H1 (cell line): ENCODE measurements at regions not wholly inside any gene's neighbourhood (a gene's known extent, or its start where the extent isn't known, plus 50 kb on each side); places are given as distances from the start of the nearest gene placed in this dataset.
"Not testable (repeated sequence)": the region's sequence is repeated elsewhere in the genome, so short reads cannot be mapped to it uniquely, and the experiment has no call there.

ENCODE experiments used
- CTCF ChIA-PET: fragments of 300-600 bp; sonication (Branson Sonifier 250); formaldehyde crosslinking; loops from one replicate; lab custom pipeline; 2021; ENCODE audit not compliant: partially characterized antibody; lab: Charles Lee
- POLR2A ChIA-PET: fragments of 300-600 bp; sonication (Branson Sonifier 250); formaldehyde crosslinking; loops from one replicate; lab custom pipeline; 2021; ENCODE audit warnings: inconsistent platforms; ENCODE audit not compliant: partially characterized antibody; lab: Charles Lee
- DNase-seq, 2 experiments: peaks; one replicate each; pipeline versions ENCODE4 v3.0.0 to v3.0.0-alpha.2; 2010 to 2022; ENCODE audit warnings: low spot score in 2 of 2, low read depth in 1 of 2, mixed read lengths in 1 of 2
- FAIRE-seq: peaks from 2 replicates; lab custom pipeline; 2011; peaks lifted over from hg19 to GRCh38; lab: Jason Lieb, UNC
- H2AFZ ChIP-seq: 2 replicates; pipeline ENCODE4 v1.8.1; 2012; ENCODE audit warnings: low read length, inconsistent platforms
- H2AK5ac ChIP-seq: 2 replicates; pipeline ENCODE4 v1.6.1; 2013; ENCODE audit warnings: low read depth, low read length
- H2BK120ac ChIP-seq: replicated peaks from 2 replicates; pipeline ENCODE3; 2013; ENCODE audit warnings: low read depth, low read length, inconsistent platforms
- H2BK12ac ChIP-seq: 2 replicates; pipeline ENCODE4 v1.6.1; 2013; ENCODE audit warnings: low read depth, low read length
- H2BK15ac ChIP-seq: 2 replicates; pipeline ENCODE4 v1.6.1; 2013; ENCODE audit warnings: low read length
- H2BK20ac ChIP-seq: 2 replicates; pipeline ENCODE4 v1.6.1; 2013; ENCODE audit warnings: low read length
- H2BK5ac ChIP-seq: 2 replicates; pipeline ENCODE4 v1.6.1; 2013; ENCODE audit warnings: low read depth, low read length
- H3K14ac ChIP-seq: 2 replicates; pipeline ENCODE4 v1.6.1; 2013; ENCODE audit warnings: inconsistent platforms; ENCODE audit not compliant: insufficient read length
- H3K18ac ChIP-seq: 2 replicates; pipeline ENCODE4 v1.6.1; 2013; ENCODE audit warnings: low read length; ENCODE audit errors: extremely low read depth
- H3K23ac ChIP-seq: 2 replicates; pipeline ENCODE4 v1.6.1; 2013; ENCODE audit warnings: inconsistent platforms; ENCODE audit not compliant: insufficient read length
- H3K23me2 ChIP-seq: 2 replicates; pipeline ENCODE4 v1.6.1; 2013; ENCODE audit warnings: low read depth, low read length
- H3K27ac ChIP-seq: 2 replicates; pipeline ENCODE4 v1.6.1; 2011; ENCODE audit warnings: low read depth, low read length, inconsistent platforms
- H3K27me3 ChIP-seq, 4 experiments: replicated peaks in 1 of 4; 1 replicate in 1 of 4; 2 replicates in 3 of 4; pipeline versions ENCODE4 v1.6.1 to v1.8.1; 2011 to 2013; ENCODE audit warnings: low read length in 3 of 4, mild to moderate bottlenecking in 3 of 4, inconsistent platforms in 2 of 4, mixed read lengths in 2 of 4, moderate library complexity in 1 of 4; ENCODE audit not compliant: control insufficient read depth in 3 of 4, insufficient read depth in 3 of 4; ENCODE audit errors: extremely low read depth in 1 of 4
- H3K36me3 ChIP-seq, 4 experiments: 2 replicates each; pipeline versions ENCODE4 v1.6.1 to v1.8.1; 2011 to 2013; ENCODE audit warnings: mild to moderate bottlenecking in 4 of 4, low read length in 3 of 4, moderate library complexity in 2 of 4, control low read depth in 1 of 4, inconsistent platforms in 1 of 4; ENCODE audit not compliant: insufficient read depth in 4 of 4, control insufficient read depth in 2 of 4
- H3K4ac ChIP-seq: replicated peaks from 2 replicates; pipeline ENCODE3; 2013; ENCODE audit warnings: low read length, low read depth, mixed read lengths, inconsistent platforms; ENCODE audit not compliant: insufficient read length
- H3K4me1 ChIP-seq, 4 experiments: replicated peaks in 1 of 4; 1 replicate in 1 of 4; 2 replicates in 3 of 4; pipeline versions ENCODE4 v1.6.1 to v1.8.1; 2011 to 2013; ENCODE audit warnings: low read length in 3 of 4, inconsistent platforms in 2 of 4, mixed read lengths in 1 of 4; ENCODE audit not compliant: insufficient read depth in 4 of 4, control insufficient read depth in 3 of 4
- H3K4me2 ChIP-seq, 2 experiments: 2 replicates each; pipeline versions ENCODE4 v1.6.1 to v1.8.1; 2011 to 2013; ENCODE audit warnings: low read depth in 2 of 2, low read length in 2 of 2, control low read depth in 1 of 2, inconsistent platforms in 1 of 2, mild to moderate bottlenecking in 1 of 2; ENCODE audit not compliant: insufficient read depth in 1 of 2
- H3K4me3 ChIP-seq, 4 experiments: fragments of 200-600, 300-600 bp in 1 of 4; sonication (generic), shearing (Covaris generic), sonication (Bioruptor Twin) in 1 of 4; 2 replicates each; pipeline versions ENCODE4 v1.5.1 to v1.8.1; 2011 to 2016; ENCODE audit warnings: low read length in 4 of 4, low read depth in 3 of 4, control low read depth in 2 of 4, inconsistent platforms in 2 of 4, mild to moderate bottlenecking in 2 of 4, mixed read lengths in 1 of 4, moderate library complexity in 1 of 4; ENCODE audit not compliant: insufficient read depth in 2 of 4; ENCODE audit errors: extremely low read depth in 1 of 4
- H3K56ac ChIP-seq: replicated peaks from 2 replicates; pipeline ENCODE3; 2013; ENCODE audit warnings: low read depth, mild to moderate bottlenecking, mixed read lengths, low read length, inconsistent platforms; ENCODE audit not compliant: insufficient read length
- H3K79me1 ChIP-seq: 2 replicates; pipeline ENCODE4 v1.6.1; 2013; ENCODE audit warnings: low read depth, low read length, control low read depth
- H3K79me2 ChIP-seq, 2 experiments: 2 replicates each; pipeline versions ENCODE4 v1.6.1 to v1.8.1; 2012 to 2013; ENCODE audit warnings: low read length in 2 of 2, mild to moderate bottlenecking in 2 of 2, inconsistent platforms in 1 of 2; ENCODE audit not compliant: insufficient read depth in 2 of 2, control insufficient read depth in 1 of 2
- H3K9ac ChIP-seq, 4 experiments: replicated peaks in 1 of 4; 1 replicate in 1 of 4; 2 replicates in 3 of 4; pipeline versions ENCODE4 v1.6.1 to v1.8.1; 2011 to 2013; ENCODE audit warnings: low read depth in 3 of 4, low read length in 3 of 4, control low read depth in 2 of 4, mild to moderate bottlenecking in 2 of 4, moderate library complexity in 2 of 4, inconsistent platforms in 1 of 4; ENCODE audit errors: extremely low read depth in 1 of 4
- H3K9me3 ChIP-seq, 2 experiments: 2 replicates each; pipeline versions ENCODE4 v1.6.1 to v1.8.1; 2012 to 2013; ENCODE audit warnings: mild to moderate bottlenecking in 2 of 2, moderate library complexity in 2 of 2, control low read depth in 1 of 2, inconsistent platforms in 1 of 2, low read depth in 1 of 2, low read length in 1 of 2, mixed read lengths in 1 of 2; ENCODE audit not compliant: insufficient read depth in 2 of 2
- H4K20me1 ChIP-seq, 2 experiments: replicated peaks in 1 of 2; 2 replicates each; pipeline versions ENCODE3 to v1.8.1; 2011 to 2013; ENCODE audit warnings: inconsistent platforms in 2 of 2, low read length in 2 of 2, mild to moderate bottlenecking in 1 of 2; ENCODE audit not compliant: insufficient read depth in 2 of 2, control insufficient read depth in 1 of 2
- H4K5ac ChIP-seq: 2 replicates; pipeline ENCODE4 v1.6.1; 2013; ENCODE audit warnings: low read length, low read depth, mixed read lengths, inconsistent platforms; ENCODE audit not compliant: insufficient read length
- H4K8ac ChIP-seq: 2 replicates; pipeline ENCODE4 v1.8.0; 2013; ENCODE audit warnings: mild to moderate bottlenecking, moderate library complexity, low read length, inconsistent platforms; ENCODE audit not compliant: insufficient read depth; ENCODE audit errors: extremely low read depth
- H4K91ac ChIP-seq: replicated peaks from 2 replicates; pipeline ENCODE3; 2013; ENCODE audit warnings: low read length, mixed read lengths, inconsistent platforms; ENCODE audit not compliant: insufficient read length
- whole genome bisulfite sequencing, 2 experiments: shearing (Covaris generic) in 1 of 2; methylation state at CpG; one replicate each; pipeline versions ENCODE4 v1.1.6 to v1.1.7; 2013 to 2015; ENCODE audit warnings: low lambda C conversion rate in 2 of 2, mixed read lengths in 2 of 2, inconsistent platforms in 1 of 2, low coverage in 1 of 2, missing lambda C conversion rate in 1 of 2; ENCODE audit not compliant: insufficient replicate concordance in 2 of 2, insufficient coverage in 1 of 2, insufficient read length in 1 of 2; ENCODE audit errors: extremely low coverage in 1 of 2, missing lambda C conversion rate in 1 of 2; 5-methylcytosine and 5-hydroxymethylcytosine counted together

DNA sequence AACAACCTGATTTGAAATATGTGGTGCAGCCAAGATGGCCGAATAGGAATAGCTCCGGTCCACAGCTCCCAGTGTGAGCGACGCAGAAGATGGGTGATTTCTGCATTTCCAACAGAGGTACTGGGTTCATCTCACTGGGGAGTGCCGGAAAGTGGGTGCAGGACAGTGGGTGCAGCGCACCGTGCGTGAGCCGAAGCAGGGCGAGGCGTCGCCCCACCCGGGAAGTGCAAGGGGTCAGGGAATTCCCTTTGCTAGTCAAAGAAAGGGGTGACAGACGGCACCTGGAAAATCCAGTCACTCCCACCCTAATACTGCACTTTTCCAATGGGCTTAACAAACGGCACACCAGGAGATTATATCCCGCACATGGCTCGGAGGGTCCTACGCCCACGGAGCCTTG lies 365.9 kb upstream of the PDZRN3 start:
- POLR2A ChIA-PET, H4K20me1 ChIP-seq, H2BK120ac ChIP-seq, H2BK5ac ChIP-seq, H3K56ac ChIP-seq, H3K18ac ChIP-seq, H3K79me1 ChIP-seq, H2BK15ac ChIP-seq, H4K5ac ChIP-seq, H3K23ac ChIP-seq, H3K4me2 ChIP-seq, H3K14ac ChIP-seq, H3K4me3 ChIP-seq, H3K9ac ChIP-seq, H2AFZ ChIP-seq, H2BK12ac ChIP-seq, H3K79me2 ChIP-seq, H3K27me3 ChIP-seq, H2AK5ac ChIP-seq, H4K8ac ChIP-seq, DNase-seq, H3K4me1 ChIP-seq, H2BK20ac ChIP-seq, H3K36me3 ChIP-seq, FAIRE-seq, H4K91ac ChIP-seq, H3K27ac ChIP-seq, H3K4ac ChIP-seq, H3K23me2 ChIP-seq: not testable (repeated sequence)
- CTCF ChIA-PET: interaction anchor here (0.8 kb wide), 1 partner anchor 10 kb away, joined by 3 read pairs; no protein-coding TSS in a partner anchor
- H3K9me3 ChIP-seq: peaks cover 7 to 14% of the 10 kb centered on the region in 2 experiments; a peak in 2 of 4 replicates
- WGBS, 2 experiments: 94% methylated on average over 17 of the region's 19 CpGs; no CpG with 5 or more reads in 1 of the 2 experiments
